Renal cortical epithelial cell (primary cell): ENCODE measurements at regions not wholly inside any gene's neighbourhood (a gene's known extent, or its start where the extent isn't known, plus 50 kb on each side); places are given as distances from the start of the nearest gene placed in this dataset.
"Not testable (repeated sequence)": the region's sequence is repeated elsewhere in the genome, so short reads cannot be mapped to it uniquely, and the experiment has no call there.

Source experiments
- DNase-seq: peaks from one replicate; pipeline ENCODE4 v3.0.0-alpha.2; 2011; ENCODE audit warnings: low read depth

- DNase-seq, result no peak
These were observed 101.8 kb upstream of the LARP1 start for GRCh38 chr5:154653418-154653763.

- peak; percentile 5 for DNase-seq
These were observed 102.3 kb upstream of the LARP1 start for GRCh38 chr5:154652746-154653417.

GRCh38 chr5:154651795-154652194 is 103.4 kb upstream of the LARP1 start:
- DNase-seq, result not testable (repeated sequence)

GRCh38 chr5:154648706-154649105 is 106.5 kb upstream of the LARP1 start:
- DNase-seq, result peak; percentile 42

GRCh38 chr5:154648229-154648628 is 106.9 kb upstream of the LARP1 start:
- no peak for DNase-seq

- DNase-seq, result peak; percentile 5
These were observed 107.4 kb upstream of the LARP1 start for GRCh38 chr5:154647761-154648145.

- peak; percentile 52 for DNase-seq
These were observed 107.9 kb upstream of the LARP1 start for GRCh38 chr5:154647114-154647760.

- no peak for DNase-seq
These were observed 108.4 kb upstream of the LARP1 start for GRCh38 chr5:154646745-154647113.

- no peak for DNase-seq
These were observed 110.3 kb upstream of the LARP1 start for GRCh38 chr5:154644745-154645411.

GRCh38 chr5:154642499-154643245 is 112.5 kb upstream of the LARP1 start:
- peak; percentile 34 for DNase-seq

GRCh38 chr5:154640213-154640831 is 114.9 kb upstream of the LARP1 start:
- DNase-seq, result peak; percentile 16

GRCh38 chr5:154636786-154637185 is 118.4 kb upstream of the LARP1 start:
- not testable (repeated sequence) for DNase-seq

- not testable (repeated sequence) for DNase-seq
These were observed 118.9 kb upstream of the LARP1 start for GRCh38 chr5:154636271-154636670.

GRCh38 chr5:154633744-154634143 is 121.4 kb upstream of the LARP1 start:
- not testable (repeated sequence) for DNase-seq

- DNase-seq, result no peak
These were observed 124.0 kb upstream of the LARP1 start for GRCh38 chr5:154631141-154631540.

- DNase-seq, result no peak
These were observed 124.8 kb upstream of the LARP1 start for GRCh38 chr5:154630410-154630809.

- DNase-seq, result no peak
These were observed 126.5 kb upstream of the LARP1 start for GRCh38 chr5:154628685-154629084.

GRCh38 chr5:154627698-154628678 is 127.2 kb upstream of the LARP1 start:
- no peak for DNase-seq

GRCh38 chr5:154626876-154627557 is 128.2 kb upstream of the LARP1 start:
- no peak for DNase-seq

- DNase-seq, result no peak
These were observed 130.1 kb upstream of the LARP1 start for GRCh38 chr5:154625031-154625430.
